Mammary epithelial cell (primary cell): ENCODE measurements at regions not wholly inside any gene's neighbourhood (a gene's known extent, or its start where the extent isn't known, plus 50 kb on each side); places are given as distances from the start of the nearest gene placed in this dataset.

ENCODE experiments used
- EZH2 ChIP-seq: IDR thresholded peaks from 2 replicates; pipeline ENCODE4 v1.6.1; 2012; ENCODE audit warnings: low read length, inconsistent platforms, borderline replicate concordance
- TF ChIP-seq, protein P1 (sequence below), 2 donors: IDR thresholded peaks in 1 of 2; conservative IDR thresholded peaks in 1 of 2; 2 replicates each; pipeline ENCODE4 v1.5.1; 2011 to 2012; ENCODE audit warnings: inconsistent platforms in 2 of 2, low read length in 2 of 2, mild to moderate bottlenecking in 2 of 2, control low read depth in 1 of 2, low read depth in 1 of 2; ENCODE audit not compliant: insufficient read depth in 1 of 2; ENCODE audit errors: extremely low read depth in 1 of 2

DNA sequence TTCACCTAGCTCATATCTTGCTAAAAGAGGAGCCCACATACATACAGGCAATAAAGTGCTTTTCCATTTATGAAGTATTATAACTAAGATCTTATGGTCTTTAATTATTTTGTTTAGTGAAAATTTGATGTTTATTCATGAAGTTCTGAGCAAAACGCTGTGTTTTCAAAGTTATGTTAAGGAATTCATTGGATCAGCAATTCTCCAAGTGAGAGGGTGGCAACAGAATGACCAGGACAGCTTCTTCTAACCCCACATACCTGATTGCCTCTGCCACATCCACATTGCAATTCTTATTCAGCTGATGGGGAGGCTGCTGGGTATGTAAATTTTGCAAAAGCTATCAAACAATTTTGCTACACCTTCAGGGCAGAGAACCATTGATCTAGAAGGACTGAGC lies 116.8 kb downstream of the OGFRL1 start:
- TF ChIP-seq, protein P1, sequence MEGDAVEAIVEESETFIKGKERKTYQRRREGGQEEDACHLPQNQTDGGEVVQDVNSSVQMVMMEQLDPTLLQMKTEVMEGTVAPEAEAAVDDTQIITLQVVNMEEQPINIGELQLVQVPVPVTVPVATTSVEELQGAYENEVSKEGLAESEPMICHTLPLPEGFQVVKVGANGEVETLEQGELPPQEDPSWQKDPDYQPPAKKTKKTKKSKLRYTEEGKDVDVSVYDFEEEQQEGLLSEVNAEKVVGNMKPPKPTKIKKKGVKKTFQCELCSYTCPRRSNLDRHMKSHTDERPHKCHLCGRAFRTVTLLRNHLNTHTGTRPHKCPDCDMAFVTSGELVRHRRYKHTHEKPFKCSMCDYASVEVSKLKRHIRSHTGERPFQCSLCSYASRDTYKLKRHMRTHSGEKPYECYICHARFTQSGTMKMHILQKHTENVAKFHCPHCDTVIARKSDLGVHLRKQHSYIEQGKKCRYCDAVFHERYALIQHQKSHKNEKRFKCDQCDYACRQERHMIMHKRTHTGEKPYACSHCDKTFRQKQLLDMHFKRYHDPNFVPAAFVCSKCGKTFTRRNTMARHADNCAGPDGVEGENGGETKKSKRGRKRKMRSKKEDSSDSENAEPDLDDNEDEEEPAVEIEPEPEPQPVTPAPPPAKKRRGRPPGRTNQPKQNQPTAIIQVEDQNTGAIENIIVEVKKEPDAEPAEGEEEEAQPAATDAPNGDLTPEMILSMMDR (conservative IDR thresholded peaks at IDR 0.05 in 1 of 2, IDR thresholded peaks at IDR 0.05 in 1 of 2; ENCODE audit: extremely low read depth in 1 of 2, insufficient read depth in 1 of 2, low read depth in 1 of 2, low read length in 2 of 2), result no peak
- no peak for TF ChIP-seq EZH2
